ENCODE measurements at regions not wholly inside any gene's neighbourhood (a gene's known extent, or its start where the extent isn't known, plus 50 kb on each side); places are given as distances from the start of the nearest gene placed in this dataset.

- H3K36me3 Mint-ChIP-seq: no peaks in the 10 kb centered on the region
- H3K27ac Mint-ChIP-seq: no peak overlapping the region
- no peak for TF ChIP-seq CTCF (IDR thresholded peaks at IDR 0.05; ENCODE audit: unreplicated experiment)
- peaks cover 20% of the 10 kb centered on the region for H3K4me1 Mint-ChIP-seq
- H3K27me3 Mint-ChIP-seq (ENCODE audit: low read depth): peaks cover 2% of the 10 kb centered on the region
- no peak overlapping the region for H3K4me3 Mint-ChIP-seq
- no peak for DNase-seq (ENCODE audit: low spot score in 2 of 2, unreplicated experiment in 2 of 2)
- peaks cover 18% of the 10 kb centered on the region for H3K9me3 Mint-ChIP-seq
Observed at GRCh38 chr6:55632953-55633352, 54.0 kb upstream of the HMGCLL1 start.

Data from mesothelial cell of epicardium (in vitro differentiated cells).